Pancreas (tissue), 10 donors: ENCODE measurements at regions not wholly inside any gene's neighbourhood (a gene's known extent, or its start where the extent isn't known, plus 50 kb on each side); places are given as distances from the start of the nearest gene placed in this dataset.

Experiments
- ATAC-seq, 4 donors: fragments of 200-7000 bp; cut with Tn5 transposase; one replicate each; pipeline versions ENCODE4 v1.8.0 to v1.9.1; 2020; ENCODE audit warnings: mild to moderate bottlenecking in 4 of 4, moderate library complexity in 4 of 4
- DNase-seq, 6 donors: peaks; one replicate each; pipeline ENCODE4 v3.0.0-alpha.2; 2020
- FAIRE-seq: peaks from 2 replicates; lab custom pipeline; 2012; peaks lifted over from hg19 to GRCh38; lab: Jason Lieb, UNC
- H3K27ac ChIP-seq, 4 donors: fragments of 200-600 bp; sonication (generic); 1 replicate in 3 of 4; 2 replicates in 1 of 4; pipeline versions ENCODE4 v1.5.0 to v1.8.0; 2020
- H3K27me3 ChIP-seq, 4 donors: fragments of 200-600 bp; one replicate each; pipeline ENCODE4 v1.8.0; 2021
- H3K36me3 ChIP-seq, 3 donors: fragments of 200-600 bp; sonication (generic) in 1 of 3; one replicate each; pipeline versions ENCODE4 v1.5.0 to v1.8.0; 2020 to 2021
- H3K4me1 ChIP-seq, 3 donors: fragments of 200-600 bp; one replicate each; pipeline ENCODE4 v1.8.0; 2021
- H3K4me3 ChIP-seq, 4 donors: fragments of 200-600 bp; sonication (generic) in 2 of 4; one replicate each; pipeline versions ENCODE4 v1.5.0 to v1.8.0; 2020 to 2021
- H3K9me3 ChIP-seq, 4 donors: fragments of 200-600 bp; one replicate each; pipeline ENCODE4 v1.8.0; 2021
- CTCF ChIP-seq, 4 donors: fragments of 200-600 bp; sonication (generic) in 3 of 4; IDR thresholded peaks; one replicate each; pipeline versions ENCODE4 v1.5.0 to v1.8.0; 2021; ENCODE audit warnings: antibody characterized with exemption in 4 of 4
- WGBS, 2 donors: extraction: QIAGEN DNeasy Blood & Tissue Kit; methylation state at CpG; one replicate each; pipeline ENCODE4 v1.1.7; 2013; 5-methylcytosine and 5-hydroxymethylcytosine counted together
- intact Hi-C, 3 donors: fragments of 100-400 bp; cut with DNase I; formaldehyde crosslinking; loops; one replicate each; pipeline versions ENCODE4 v1.11.1 to v1.14.2; 2022
- donor health status: healthy with polysubstance abuse.
- donor health status: DM: no; HTN: no; CAD: no; lungs with moderate emphysema.
- donor health status: DM: no; HTN: no; CAD: no.
- donor health status: control.
- donor health status: control.
- donor health status: Bipolar disorder and iron deficiency.
- donor health status: DM: yes; HTN: yes; CAD: no.
- donor health status: DM: no; HTN: no; CAD: no.
- donor health status: DM: no; HTN: no; CAD: no.
- donor health status: DM: yes; HTN: yes; CAD: no.

GRCh38 chr13:72246396-72246795, 379.4 kb upstream of the DACH1 start:
- H3K27ac ChIP-seq: no peak overlapping the region
- no peaks in the 10 kb centered on the region for H3K9me3 ChIP-seq
- TF ChIP-seq CTCF (IDR thresholded peaks at IDR 0.05): no peak
- no peak for DNase-seq
- FAIRE-seq: no peak
- no peaks in the 10 kb centered on the region for H3K36me3 ChIP-seq
- no peaks in the 10 kb centered on the region for H3K4me1 ChIP-seq
- no peak for ATAC-seq
- H3K27me3 ChIP-seq: no peaks in the 10 kb centered on the region
- intact Hi-C loops: no loop called here
- H3K4me3 ChIP-seq: no peak overlapping the region

GRCh38 chr13:72244788-72245187, 377.8 kb upstream of the DACH1 start:
- intact Hi-C loops: no loop called here
- Histone ChIP-seq H3K9me3 (no peaks in the 10 kb centered on the region), H3K27ac (no peak overlapping the region), H3K4me1 (no peaks in the 10 kb centered on the region), H3K4me3 (no peak overlapping the region), H3K36me3 (no peaks in the 10 kb centered on the region), H3K27me3 (no peaks in the 10 kb centered on the region)
- no peak for FAIRE-seq
- 53 to 56% methylated on average over 3 of the region's 3 CpGs for WGBS, 2 donors
- TF ChIP-seq CTCF (IDR thresholded peaks at IDR 0.05): no peak
- no peak for ATAC-seq
- no peak for DNase-seq

- Histone ChIP-seq H3K4me3 (no peak overlapping the region), H3K9me3 (no peaks in the 10 kb centered on the region), H3K4me1 (no peaks in the 10 kb centered on the region), H3K27me3 (no peaks in the 10 kb centered on the region), H3K36me3 (no peaks in the 10 kb centered on the region), H3K27ac (no peak overlapping the region)
- 73 to 81% methylated on average over 3 of the region's 3 CpGs for WGBS, 2 donors
- no peak for TF ChIP-seq CTCF (IDR thresholded peaks at IDR 0.05)
- intact Hi-C loops: no loop called here
- no peak for ATAC-seq
- no peak for DNase-seq
- FAIRE-seq: no peak
Measured at GRCh38 chr13:72230131-72230530, 363.1 kb upstream of the DACH1 start.

GRCh38 chr13:72229067-72229466, 362.1 kb upstream of the DACH1 start:
- DNase-seq (no peak), ATAC-seq (no peak), FAIRE-seq (no peak)
- no peak for TF ChIP-seq CTCF (IDR thresholded peaks at IDR 0.05)
- Histone ChIP-seq H3K27ac (no peak overlapping the region), H3K27me3 (no peaks in the 10 kb centered on the region), H3K4me3 (no peak overlapping the region), H3K4me1 (no peaks in the 10 kb centered on the region), H3K9me3 (no peaks in the 10 kb centered on the region), H3K36me3 (no peaks in the 10 kb centered on the region)
- intact Hi-C loops: no loop called here

- Histone ChIP-seq H3K27me3 (no peaks in the 10 kb centered on the region), H3K4me1 (no peaks in the 10 kb centered on the region), H3K9me3 (no peaks in the 10 kb centered on the region), H3K36me3 (no peaks in the 10 kb centered on the region), H3K27ac (no peak overlapping the region), H3K4me3 (no peak overlapping the region)
- intact Hi-C loops: no loop called here
- peak; percentile 38 to 65 (median 58) for TF ChIP-seq CTCF (IDR thresholded peaks at IDR 0.05)
- DNase-seq: peak in 5 of 6 donors; percentile 41 to 78 (median 63)
- 50 to 54% methylated on average over 9 of the region's 9 CpGs for WGBS, 2 donors
- FAIRE-seq: no peak
- peak; percentile 70 to 91 (median 88) for ATAC-seq
Measured at GRCh38 chr13:72221276-72221962, 354.4 kb upstream of the DACH1 start.
